ENCODE measurements at regions not wholly inside any gene's neighbourhood (a gene's known extent, or its start where the extent isn't known, plus 50 kb on each side); places are given as distances from the start of the nearest gene placed in this dataset.

DNA sequence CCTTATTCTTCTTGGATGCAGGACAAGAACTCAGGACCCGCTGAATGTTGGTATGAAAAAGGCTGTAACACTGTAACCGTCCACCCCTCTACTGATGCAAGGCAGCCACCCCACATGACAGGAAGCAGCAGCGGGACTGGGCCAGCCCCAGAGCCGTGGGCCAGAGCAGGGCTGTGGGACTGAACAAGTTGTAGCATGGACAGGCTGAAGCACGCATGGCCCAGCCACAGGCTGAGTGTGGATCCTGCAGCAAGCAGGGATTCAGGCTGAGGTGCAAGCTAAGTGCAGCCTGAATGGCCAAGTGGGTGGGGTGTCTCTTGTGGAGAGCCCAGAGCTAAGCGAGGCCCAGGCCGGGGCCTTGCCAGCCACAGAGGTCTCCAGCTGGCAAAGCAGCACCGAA lies 632.2 kb downstream of the SPOCK3 start:
- TF ChIP-seq, protein P1, sequence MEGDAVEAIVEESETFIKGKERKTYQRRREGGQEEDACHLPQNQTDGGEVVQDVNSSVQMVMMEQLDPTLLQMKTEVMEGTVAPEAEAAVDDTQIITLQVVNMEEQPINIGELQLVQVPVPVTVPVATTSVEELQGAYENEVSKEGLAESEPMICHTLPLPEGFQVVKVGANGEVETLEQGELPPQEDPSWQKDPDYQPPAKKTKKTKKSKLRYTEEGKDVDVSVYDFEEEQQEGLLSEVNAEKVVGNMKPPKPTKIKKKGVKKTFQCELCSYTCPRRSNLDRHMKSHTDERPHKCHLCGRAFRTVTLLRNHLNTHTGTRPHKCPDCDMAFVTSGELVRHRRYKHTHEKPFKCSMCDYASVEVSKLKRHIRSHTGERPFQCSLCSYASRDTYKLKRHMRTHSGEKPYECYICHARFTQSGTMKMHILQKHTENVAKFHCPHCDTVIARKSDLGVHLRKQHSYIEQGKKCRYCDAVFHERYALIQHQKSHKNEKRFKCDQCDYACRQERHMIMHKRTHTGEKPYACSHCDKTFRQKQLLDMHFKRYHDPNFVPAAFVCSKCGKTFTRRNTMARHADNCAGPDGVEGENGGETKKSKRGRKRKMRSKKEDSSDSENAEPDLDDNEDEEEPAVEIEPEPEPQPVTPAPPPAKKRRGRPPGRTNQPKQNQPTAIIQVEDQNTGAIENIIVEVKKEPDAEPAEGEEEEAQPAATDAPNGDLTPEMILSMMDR (IDR thresholded peaks at IDR 0.05; ENCODE audit: insufficient read depth, low read depth, low read length), result no peak
- H3K4me3 ChIP-seq (ENCODE audit: low read depth, low read length), result no peak overlapping the region
- no peak for DNase-seq (ENCODE audit: low read depth)

DNA sequence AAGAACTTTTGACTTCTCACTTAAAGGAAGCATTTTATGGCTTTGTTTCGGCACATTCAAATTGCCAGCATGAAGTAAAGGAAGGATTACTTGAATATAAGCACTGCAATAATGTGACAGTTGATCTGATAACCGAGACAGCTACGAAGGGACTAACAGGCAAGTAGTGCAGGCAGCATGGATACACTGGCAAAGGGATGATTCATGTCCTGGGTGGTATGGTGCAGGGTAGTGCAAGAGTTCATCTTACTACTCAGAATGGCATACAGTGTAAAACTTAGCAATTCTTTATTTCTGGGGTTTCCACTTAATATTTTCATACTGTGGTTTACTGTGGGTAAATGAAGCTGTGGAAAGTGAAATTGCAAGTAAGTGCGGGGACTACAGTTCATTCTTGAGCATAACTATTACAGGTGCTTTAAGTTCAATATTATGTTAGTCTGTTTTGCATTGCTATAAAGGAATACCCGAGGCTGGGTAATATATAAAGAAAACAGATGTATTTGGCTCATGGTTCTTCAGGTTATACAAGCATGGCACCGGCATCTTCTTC lies 611.8 kb downstream of the SPOCK3 start:
- no peak overlapping the region for H3K4me3 ChIP-seq (ENCODE audit: low read depth, low read length)
- TF ChIP-seq, protein P1 (IDR thresholded peaks at IDR 0.05; ENCODE audit: insufficient read depth, low read depth, low read length), result no peak
- DNase-seq (ENCODE audit: low read depth), result no peak

GRCh38 chr4:166625018-166625637 lies 609.2 kb downstream of the SPOCK3 start:
- DNase-seq (ENCODE audit: low read depth), result no peak
- no peak overlapping the region for H3K4me3 ChIP-seq (ENCODE audit: low read depth, low read length)
- TF ChIP-seq, protein P1 (IDR thresholded peaks at IDR 0.05; ENCODE audit: insufficient read depth, low read depth, low read length), result no peak

DNA sequence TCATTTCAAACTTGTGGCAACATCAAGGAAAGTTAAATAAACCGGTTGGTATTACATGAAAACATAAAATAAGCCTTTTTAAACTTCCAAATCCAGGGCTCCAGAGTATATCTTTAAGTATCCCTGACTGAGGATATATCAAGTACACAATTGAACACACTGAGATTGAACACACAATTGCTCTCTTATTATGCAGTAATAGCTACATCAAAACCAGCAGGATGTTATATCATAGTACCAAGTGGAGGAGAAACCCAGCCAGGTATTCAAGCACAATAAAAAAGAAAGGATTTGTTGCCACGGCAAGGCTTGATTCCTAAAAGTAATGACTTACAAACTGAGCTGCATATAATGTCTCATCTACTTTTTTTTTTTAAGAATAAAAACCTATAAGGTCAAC lies 605.8 kb downstream of the SPOCK3 start:
- no peak overlapping the region for H3K4me3 ChIP-seq (ENCODE audit: low read depth, low read length)
- no peak for DNase-seq (ENCODE audit: low read depth)
- TF ChIP-seq, protein P1 (IDR thresholded peaks at IDR 0.05; ENCODE audit: insufficient read depth, low read depth, low read length), result no peak

DNA sequence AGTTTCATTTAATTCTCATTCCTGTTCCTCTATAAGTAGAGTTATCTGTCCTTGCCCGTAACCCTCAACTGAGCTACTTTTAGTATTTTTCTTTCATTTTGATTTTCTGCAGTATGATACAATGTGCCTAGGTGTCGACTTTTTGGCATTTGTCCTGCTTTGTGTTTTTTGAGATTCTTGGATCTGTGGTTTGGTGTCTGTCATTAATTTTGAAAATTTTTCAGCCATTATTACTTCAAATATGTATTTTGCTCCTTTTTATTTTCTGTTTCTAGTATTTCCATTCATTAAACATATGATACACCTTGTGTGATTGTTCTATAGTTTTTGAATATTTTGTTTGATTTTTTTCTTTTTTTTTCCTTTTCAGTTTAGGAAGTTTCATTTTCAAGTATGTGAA lies 598.9 kb downstream of the SPOCK3 start:
- no peak overlapping the region for H3K4me3 ChIP-seq (ENCODE audit: low read depth, low read length)
- DNase-seq (ENCODE audit: low read depth), result no peak
- TF ChIP-seq, protein P1 (IDR thresholded peaks at IDR 0.05; ENCODE audit: insufficient read depth, low read depth, low read length), result no peak

DNA sequence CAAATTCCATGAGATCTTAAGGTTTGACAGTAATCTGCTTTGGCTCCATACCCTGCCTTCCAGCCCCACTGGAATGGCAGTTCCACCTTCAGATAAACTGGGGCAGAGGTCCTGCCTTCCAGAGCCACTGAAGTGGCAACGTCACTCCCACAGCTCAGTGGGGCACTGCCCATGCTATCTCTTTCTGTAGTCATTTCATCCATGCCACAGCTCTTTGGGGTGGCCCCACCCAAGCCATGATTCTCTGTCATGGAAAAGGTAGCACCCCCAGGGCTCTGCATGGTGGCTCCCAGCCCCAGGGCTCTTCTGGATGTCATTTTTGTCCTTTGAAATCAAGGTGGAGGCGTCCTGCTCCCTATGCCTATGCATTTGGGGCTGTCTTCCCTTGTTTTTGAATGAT lies 596.5 kb downstream of the SPOCK3 start:
- DNase-seq (ENCODE audit: low read depth), result no peak
- TF ChIP-seq, protein P1 (IDR thresholded peaks at IDR 0.05; ENCODE audit: insufficient read depth, low read depth, low read length), result no peak

DNA sequence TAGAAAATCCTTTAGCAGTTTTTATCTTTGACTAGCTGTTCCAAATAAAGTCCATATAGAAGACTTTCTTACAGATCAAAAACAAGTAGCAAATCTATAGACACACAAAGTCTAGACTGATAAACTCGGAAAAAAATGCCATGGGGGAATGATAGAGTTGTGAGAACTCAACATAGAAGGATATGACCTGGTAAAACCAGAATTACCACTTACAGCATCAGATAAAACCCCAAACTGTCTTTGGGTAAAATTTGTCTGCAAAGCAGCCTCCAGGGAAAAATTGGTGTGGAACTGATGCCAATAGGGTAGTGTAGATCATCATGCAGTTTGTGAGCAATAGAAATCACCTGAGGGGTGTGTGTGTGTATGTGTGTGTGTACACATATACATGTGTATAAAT lies 579.1 kb downstream of the SPOCK3 start:
- no peak for DNase-seq (ENCODE audit: low read depth)
- TF ChIP-seq, protein P1 (IDR thresholded peaks at IDR 0.05; ENCODE audit: insufficient read depth, low read depth, low read length), result no peak
- H3K4me3 ChIP-seq (ENCODE audit: low read depth, low read length), result no peak overlapping the region

More for the DNA sequence above, 596.5 kb downstream of the SPOCK3 start:
- H3K4me3 ChIP-seq (ENCODE audit: low read depth, low read length), result no peak overlapping the region
